H9 (cell line): ENCODE measurements at regions not wholly inside any gene's neighbourhood (a gene's known extent, or its start where the extent isn't known, plus 50 kb on each side); places are given as distances from the start of the nearest gene placed in this dataset.

ENCODE experiments used
- DNase-seq: peaks from one replicate; pipeline ENCODE4 v3.0.0-alpha.2; 2017
- H2AFZ ChIP-seq: one replicate; pipeline ENCODE4 v1.6.1; 2013; ENCODE audit warnings: mild to moderate bottlenecking, low read length, control low read depth, moderate library complexity
- H2AK5ac ChIP-seq: 2 replicates; pipeline ENCODE4 v1.6.1; 2013; ENCODE audit warnings: low read length, control low read depth, mixed read lengths; ENCODE audit not compliant: insufficient read length
- H2BK120ac ChIP-seq: one replicate; pipeline ENCODE4 v1.6.1; 2013; ENCODE audit warnings: low read depth, mild to moderate bottlenecking, low read length, control low read depth, inconsistent platforms; ENCODE audit not compliant: poor library complexity, severe bottlenecking
- H2BK12ac ChIP-seq: 2 replicates; pipeline ENCODE4 v1.6.1; 2013; ENCODE audit warnings: low read length, control low read depth, mixed read lengths, low read depth; ENCODE audit not compliant: insufficient read length
- H2BK15ac ChIP-seq: 2 replicates; pipeline ENCODE4 v1.6.1; 2013; ENCODE audit warnings: low read depth, low read length, control low read depth
- H2BK20ac ChIP-seq: one replicate; pipeline ENCODE4 v1.6.1; 2013; ENCODE audit warnings: low read depth, mild to moderate bottlenecking, low read length, control low read depth, inconsistent platforms; ENCODE audit not compliant: poor library complexity, severe bottlenecking
- H2BK5ac ChIP-seq: 2 replicates; pipeline ENCODE4 v1.6.1; 2013; ENCODE audit warnings: low read length, control low read depth, mixed read lengths; ENCODE audit not compliant: insufficient read length
- H3K14ac ChIP-seq: 2 replicates; pipeline ENCODE4 v1.6.1; 2013; ENCODE audit warnings: low read length, control low read depth; ENCODE audit not compliant: insufficient read depth
- H3K18ac ChIP-seq: 2 replicates; pipeline ENCODE4 v1.6.1; 2013; ENCODE audit warnings: low read depth, mild to moderate bottlenecking, mixed read lengths, low read length, control low read depth; ENCODE audit not compliant: insufficient read length
- H3K23ac ChIP-seq: 2 replicates; pipeline ENCODE4 v1.6.1; 2013; ENCODE audit warnings: low read length, control low read depth, mixed read lengths, low read depth; ENCODE audit not compliant: insufficient read length
- H3K23me2 ChIP-seq: 2 replicates; pipeline ENCODE4 v1.6.1; 2013; ENCODE audit warnings: low read depth, mild to moderate bottlenecking, mixed read lengths, low read length, control low read depth; ENCODE audit not compliant: insufficient read length, poor library complexity, severe bottlenecking
- H3K27ac ChIP-seq: 2 replicates; pipeline ENCODE4 v1.5.1; 2013; ENCODE audit warnings: low read length, control low read depth, mixed read lengths, low read depth; ENCODE audit not compliant: insufficient read length
- H3K27me3 ChIP-seq: 2 replicates; pipeline ENCODE4 v1.6.1; 2013; ENCODE audit warnings: low read length, control low read depth, inconsistent platforms; ENCODE audit not compliant: insufficient read depth
- H3K4ac ChIP-seq: 2 replicates; pipeline ENCODE4 v1.6.1; 2013; ENCODE audit warnings: low read depth, mild to moderate bottlenecking, control low read depth, inconsistent platforms, low read length, moderate library complexity
- H3K4me1 ChIP-seq: 2 replicates; pipeline ENCODE4 v1.6.1; 2013; ENCODE audit warnings: low read length, control low read depth, inconsistent platforms; ENCODE audit not compliant: insufficient read depth
- H3K4me2 ChIP-seq: 2 replicates; pipeline ENCODE4 v1.6.1; 2013; ENCODE audit warnings: low read length, control low read depth, mixed read lengths; ENCODE audit not compliant: insufficient read length, insufficient read depth
- H3K56ac ChIP-seq: 2 replicates; pipeline ENCODE4 v1.6.1; 2013; ENCODE audit warnings: low read depth, mild to moderate bottlenecking, mixed read lengths, low read length, control low read depth; ENCODE audit not compliant: insufficient read length
- H3K79me1 ChIP-seq: 2 replicates; pipeline ENCODE4 v1.6.1; 2013; ENCODE audit warnings: low read depth, mild to moderate bottlenecking, moderate library complexity, low read length, control low read depth, inconsistent platforms; ENCODE audit not compliant: insufficient read depth, poor library complexity, severe bottlenecking
- H3K79me2 ChIP-seq: 2 replicates; pipeline ENCODE4 v1.6.1; 2013; ENCODE audit warnings: low read length, control low read depth, inconsistent platforms; ENCODE audit not compliant: insufficient read depth
- H3K9ac ChIP-seq: 2 replicates; pipeline ENCODE4 v1.6.1; 2013; ENCODE audit warnings: low read length, control low read depth, mixed read lengths; ENCODE audit not compliant: insufficient read length; ENCODE audit errors: extremely low read depth
- H3K9me3 ChIP-seq: one replicate; pipeline ENCODE4 v1.6.1; 2013; ENCODE audit warnings: low read depth, low read length, inconsistent platforms; ENCODE audit not compliant: control insufficient read depth
- H3T11ph ChIP-seq: one replicate; pipeline ENCODE4 v1.6.1; 2013; ENCODE audit warnings: mild to moderate bottlenecking, low read length, control low read depth, inconsistent platforms
- H4K20me1 ChIP-seq: one replicate; pipeline ENCODE4 v1.6.1; 2013; ENCODE audit not compliant: control insufficient read depth, insufficient read length, insufficient read depth
- H4K5ac ChIP-seq: 2 replicates; pipeline ENCODE4 v1.6.1; 2013; ENCODE audit warnings: low read depth, mild to moderate bottlenecking, mixed read lengths, low read length, control low read depth; ENCODE audit not compliant: insufficient read length
- H4K8ac ChIP-seq: replicated peaks from 2 replicates; pipeline ENCODE4 v1.6.1; 2013; ENCODE audit warnings: low read length, control low read depth, mixed read lengths, low read depth; ENCODE audit not compliant: insufficient read length
- H4K91ac ChIP-seq: 2 replicates; pipeline ENCODE4 v1.6.1; 2013; ENCODE audit warnings: low read depth, mild to moderate bottlenecking, moderate library complexity, mixed read lengths, low read length, control low read depth; ENCODE audit not compliant: insufficient read length
- H3K27ac Mint-ChIP-seq, 3 experiments: 2 replicates in 2 of 3; 3 replicates in 1 of 3; pipeline ENCODE4 v1.8.0; 2020 to 2021; ENCODE audit warnings: mixed read lengths in 3 of 3, mild to moderate bottlenecking in 1 of 3, moderate library complexity in 1 of 3
- H3K27me3 Mint-ChIP-seq: 2 replicates; pipeline ENCODE4 v1.8.0; 2021; ENCODE audit warnings: low read depth, mild to moderate bottlenecking, moderate library complexity, mixed read lengths
- H3K36me3 Mint-ChIP-seq, 3 experiments: 2 replicates in 2 of 3; 3 replicates in 1 of 3; pipeline ENCODE4 v1.8.0; 2020 to 2021; ENCODE audit warnings: low read depth in 3 of 3, mixed read lengths in 3 of 3; ENCODE audit not compliant: insufficient read depth in 1 of 3
- H3K4me1 Mint-ChIP-seq, 2 experiments: 2 replicates each; pipeline ENCODE4 v1.8.0; 2020; ENCODE audit warnings: mixed read lengths in 2 of 2
- H3K4me3 Mint-ChIP-seq, 2 experiments: 2 replicates in 1 of 2; 3 replicates in 1 of 2; pipeline ENCODE4 v1.8.0; 2020 to 2021; ENCODE audit warnings: mild to moderate bottlenecking in 2 of 2, mixed read lengths in 2 of 2, moderate library complexity in 1 of 2
- H3K9me3 Mint-ChIP-seq, 2 experiments: 2 replicates in 1 of 2; 3 replicates in 1 of 2; pipeline ENCODE4 v1.8.0; 2020; ENCODE audit warnings: mild to moderate bottlenecking in 2 of 2, mixed read lengths in 2 of 2, moderate library complexity in 1 of 2
- WGBS: extraction: QIAGEN DNeasy Blood & Tissue Kit; methylation state at CpG from one replicate; pipeline ENCODE4 v1.1.7; 2013; ENCODE audit warnings: missing lambda C conversion rate, low lambda C conversion rate, mixed read lengths; ENCODE audit not compliant: insufficient read length; ENCODE audit errors: extremely low coverage; 5-methylcytosine and 5-hydroxymethylcytosine counted together
- TF ChIP-seq, protein P1 (sequence below): fragments of 200-600 bp; sonication (generic); conservative IDR thresholded peaks from 3 replicates; pipeline ENCODE4 v1.8.0; 2021; ENCODE audit warnings: antibody characterized with exemption, mild to moderate bottlenecking

DNA sequence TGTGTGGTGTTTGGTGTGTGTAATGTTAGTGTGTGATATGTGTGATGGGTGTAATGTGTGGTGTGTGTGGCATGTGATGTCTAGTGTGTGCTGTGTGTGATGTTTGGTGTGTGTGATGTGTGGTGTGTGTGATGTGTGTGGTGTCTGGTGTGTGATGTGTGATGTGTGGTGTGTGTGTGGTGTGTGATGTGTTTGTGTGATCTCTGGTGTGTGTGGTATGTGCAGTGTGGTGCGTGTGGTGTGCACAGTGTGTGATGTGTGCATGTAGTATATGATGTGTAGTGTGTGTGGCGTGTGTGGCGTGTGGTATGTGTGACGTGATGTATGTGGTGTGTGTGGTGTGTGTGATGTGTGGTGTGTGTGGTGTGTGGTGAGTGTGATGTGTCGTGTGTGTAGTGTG is 150.3 kb downstream of the TMEM18 start:
- Histone ChIP-seq H3K23ac (peak overlapping the region; percentile 0), H2AK5ac (no peak overlapping the region), H4K8ac (peak overlapping the region; percentile 3), H3K79me1 (no peaks in the 10 kb centered on the region), H3K9ac (no peak overlapping the region), H2BK5ac (no peak overlapping the region), H3K4me1 (peaks cover 3% of the 10 kb centered on the region; the same call in 1 of the 2 replicates), H4K91ac (no peak overlapping the region), H3K18ac (peak overlapping the region; percentile 4), H3T11ph (no peak overlapping the region), H3K27me3 (no peaks in the 10 kb centered on the region; the same call in 1 of the 2 replicates), H3K56ac (no peak overlapping the region), H4K20me1 (no peaks in the 10 kb centered on the region), H3K79me2 (no peaks in the 10 kb centered on the region), H2BK15ac (no peak overlapping the region), H2BK20ac (no peak overlapping the region), H4K5ac (peak overlapping the region; percentile 6), H2BK12ac (no peak overlapping the region), H3K27ac (no peak overlapping the region), H3K4me2 (no peak overlapping the region), H2AFZ (no peak overlapping the region), H3K4ac (no peak overlapping the region), H2BK120ac (no peak overlapping the region), H3K9me3 (no peaks in the 10 kb centered on the region), H3K23me2 (no peaks in the 10 kb centered on the region), H3K14ac (no peak overlapping the region)
- H3K9me3 Mint-ChIP-seq, result peaks cover 4 to 5% of the 10 kb centered on the region in 2 experiments; a peak in 2 of 5 replicates
- no peak overlapping the region for H3K4me3 Mint-ChIP-seq
- H3K27me3 Mint-ChIP-seq, result peaks cover 28% of the 10 kb centered on the region
- no peak for DNase-seq
- no peaks in the 10 kb centered on the region for H3K36me3 Mint-ChIP-seq
- TF ChIP-seq, protein P1, sequence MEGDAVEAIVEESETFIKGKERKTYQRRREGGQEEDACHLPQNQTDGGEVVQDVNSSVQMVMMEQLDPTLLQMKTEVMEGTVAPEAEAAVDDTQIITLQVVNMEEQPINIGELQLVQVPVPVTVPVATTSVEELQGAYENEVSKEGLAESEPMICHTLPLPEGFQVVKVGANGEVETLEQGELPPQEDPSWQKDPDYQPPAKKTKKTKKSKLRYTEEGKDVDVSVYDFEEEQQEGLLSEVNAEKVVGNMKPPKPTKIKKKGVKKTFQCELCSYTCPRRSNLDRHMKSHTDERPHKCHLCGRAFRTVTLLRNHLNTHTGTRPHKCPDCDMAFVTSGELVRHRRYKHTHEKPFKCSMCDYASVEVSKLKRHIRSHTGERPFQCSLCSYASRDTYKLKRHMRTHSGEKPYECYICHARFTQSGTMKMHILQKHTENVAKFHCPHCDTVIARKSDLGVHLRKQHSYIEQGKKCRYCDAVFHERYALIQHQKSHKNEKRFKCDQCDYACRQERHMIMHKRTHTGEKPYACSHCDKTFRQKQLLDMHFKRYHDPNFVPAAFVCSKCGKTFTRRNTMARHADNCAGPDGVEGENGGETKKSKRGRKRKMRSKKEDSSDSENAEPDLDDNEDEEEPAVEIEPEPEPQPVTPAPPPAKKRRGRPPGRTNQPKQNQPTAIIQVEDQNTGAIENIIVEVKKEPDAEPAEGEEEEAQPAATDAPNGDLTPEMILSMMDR, result no peak
- no peak overlapping the region for H3K27ac Mint-ChIP-seq
- WGBS, result 100% methylated on average over 3 of the region's 5 CpGs
- peaks cover 2 to 4% of the 10 kb centered on the region in 2 experiments; a peak in 2 of 4 replicates for H3K4me1 Mint-ChIP-seq
